Heart left ventricle (tissue), 13 donors: ENCODE measurements at regions not wholly inside any gene's neighbourhood (a gene's known extent, or its start where the extent isn't known, plus 50 kb on each side); places are given as distances from the start of the nearest gene placed in this dataset.

Experiments used
- POLR2A ChIP-seq, 2 donors: fragments of 450-650 bp; IDR thresholded peaks; one replicate each; pipeline ENCODE4 v1.6.1; 2017; ENCODE audit warnings: antibody characterized with exemption in 2 of 2, mild to moderate bottlenecking in 2 of 2, moderate library complexity in 2 of 2
- TF ChIP-seq, protein P1 (sequence below), 12 donors: fragments of 200-600 bp; sonication (generic) in 4 of 12; IDR thresholded peaks; one replicate each; pipeline versions ENCODE4 v1.5.0 to v1.8.0; 2018 to 2022; ENCODE audit warnings: antibody characterized with exemption in 12 of 12, mild to moderate bottlenecking in 5 of 12
- donor health status: ischemic (EF 13 %, LVEDD 7.1; RV severe dilation, severe dysfunction).
- donor health status: DM: no; HTN: yes; CAD: no.
- donor health status: DM: no; HTN: no; CAD: no.
- donor health status: ischemic (EF 25% LVEDD 6.9; RV normal size, moderate dysfunction).
- donor health status: ischemic (EF 25% LVEDD 5.7; RV mildly dilated, moderate dysfunction).
- donor health status: ischemic (EF 35%, LVEDD 5.7; RV mildly dilated, moderate dysfunction).
- donor health status: nonischemic (EF 11% LVEDD 7.7; RV severe dilation, severe dysfunction).
- donor health status: DM: yes; HTN: yes; CAD: no.
- donor health status: PGD.
- donor health status: ischemic (EF 29% LVEDD 5.4; RV normal size, mild dysfunction).
- donor health status: nonischemic (EF 23%, LVEDD 6.1; RV moderate dilation, normal function).

DNA sequence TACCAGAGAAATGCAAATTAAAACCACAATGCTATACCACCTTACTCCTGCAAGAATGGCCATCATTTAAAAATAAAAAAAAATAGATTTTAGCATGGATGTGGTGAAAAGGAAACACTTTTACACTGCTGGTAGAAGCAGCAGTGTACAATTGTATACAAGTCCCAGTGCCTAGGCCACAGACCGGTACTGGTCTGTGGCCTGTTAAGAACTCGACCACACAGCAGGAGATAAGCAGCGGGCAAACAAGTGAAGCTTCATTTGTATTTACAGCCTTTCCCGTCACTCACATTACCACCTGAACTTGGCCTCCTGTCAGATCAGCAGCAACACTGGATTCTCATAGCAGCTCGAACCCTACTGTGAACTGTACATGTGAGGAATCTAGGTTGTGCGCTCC lies 60.7 kb upstream of the DSC1 start:
- TF ChIP-seq, protein P1, sequence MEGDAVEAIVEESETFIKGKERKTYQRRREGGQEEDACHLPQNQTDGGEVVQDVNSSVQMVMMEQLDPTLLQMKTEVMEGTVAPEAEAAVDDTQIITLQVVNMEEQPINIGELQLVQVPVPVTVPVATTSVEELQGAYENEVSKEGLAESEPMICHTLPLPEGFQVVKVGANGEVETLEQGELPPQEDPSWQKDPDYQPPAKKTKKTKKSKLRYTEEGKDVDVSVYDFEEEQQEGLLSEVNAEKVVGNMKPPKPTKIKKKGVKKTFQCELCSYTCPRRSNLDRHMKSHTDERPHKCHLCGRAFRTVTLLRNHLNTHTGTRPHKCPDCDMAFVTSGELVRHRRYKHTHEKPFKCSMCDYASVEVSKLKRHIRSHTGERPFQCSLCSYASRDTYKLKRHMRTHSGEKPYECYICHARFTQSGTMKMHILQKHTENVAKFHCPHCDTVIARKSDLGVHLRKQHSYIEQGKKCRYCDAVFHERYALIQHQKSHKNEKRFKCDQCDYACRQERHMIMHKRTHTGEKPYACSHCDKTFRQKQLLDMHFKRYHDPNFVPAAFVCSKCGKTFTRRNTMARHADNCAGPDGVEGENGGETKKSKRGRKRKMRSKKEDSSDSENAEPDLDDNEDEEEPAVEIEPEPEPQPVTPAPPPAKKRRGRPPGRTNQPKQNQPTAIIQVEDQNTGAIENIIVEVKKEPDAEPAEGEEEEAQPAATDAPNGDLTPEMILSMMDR (IDR thresholded peaks at IDR 0.05) = no peak
- no peak for TF ChIP-seq POLR2A (IDR thresholded peaks at IDR 0.05)
